ENCODE measurements at regions not wholly inside any gene's neighbourhood (a gene's known extent, or its start where the extent isn't known, plus 50 kb on each side); places are given as distances from the start of the nearest gene placed in this dataset.

- no peak overlapping the region for H3K4ac ChIP-seq (ENCODE audit: low read length)
- no CpG with 5 or more reads among the region's 4 CpGs for WGBS, 2 donors (ENCODE audit: extremely low coverage in 2 of 2, insufficient read length in 2 of 2, insufficient replicate concordance in 1 of 2)
- H3K27me3 ChIP-seq (ENCODE audit: control insufficient read depth in 3 of 3, insufficient read depth in 3 of 3, low read depth in 1 of 3, low read length in 3 of 3) = no peaks in the 10 kb centered on the region
- no peak overlapping the region for H3K4me3 ChIP-seq (ENCODE audit: low read length in 2 of 2)
- no peak overlapping the region for H2AFZ ChIP-seq (ENCODE audit: low read length)
- no peak overlapping the region for H3K18ac ChIP-seq (ENCODE audit: low read length)
- no peak overlapping the region for H3K4me2 ChIP-seq (ENCODE audit: insufficient read depth, low read length, poor library complexity, severe bottlenecking)
- no peak overlapping the region for H3K23ac ChIP-seq (ENCODE audit: low read depth, low read length, poor library complexity)
- no peak overlapping the region for H4K91ac ChIP-seq (ENCODE audit: low read depth, low read length, poor library complexity)
- no peak overlapping the region for H4K8ac ChIP-seq (ENCODE audit: low read depth, low read length)
- H3K4me1 ChIP-seq (ENCODE audit: control insufficient read depth in 2 of 2, insufficient read depth in 1 of 2, low read depth in 1 of 2, low read length in 2 of 2) = peaks cover 0 to 14% of the 10 kb centered on the region in 2 donors
- no peak overlapping the region for H3K27ac ChIP-seq (replicated peaks; ENCODE audit: low read length)
- no peaks in the 10 kb centered on the region for H3K36me3 ChIP-seq (replicated peaks in 1 of 2; ENCODE audit: control insufficient read depth in 2 of 2, insufficient read depth in 2 of 2, low read length in 2 of 2)
- H2BK15ac ChIP-seq (ENCODE audit: low read length) = no peak overlapping the region
- no peak overlapping the region for H3K14ac ChIP-seq (ENCODE audit: low read length)
- DNase-seq (ENCODE audit: low spot score) = no peak
- no peaks in the 10 kb centered on the region for H3K9me3 ChIP-seq (replicated peaks in 1 of 2; ENCODE audit: control insufficient read depth in 2 of 2, insufficient read depth in 1 of 2, low read depth in 1 of 2, low read length in 2 of 2)
- no peaks in the 10 kb centered on the region for H3K79me1 ChIP-seq (ENCODE audit: low read depth, low read length)
- no peak overlapping the region for H2BK120ac ChIP-seq (ENCODE audit: low read depth, low read length)
- H2AK5ac ChIP-seq (ENCODE audit: low read depth, low read length) = no peak overlapping the region
- no peak overlapping the region for H2BK5ac ChIP-seq (ENCODE audit: low read length)
- no peak overlapping the region for H3K9ac ChIP-seq (ENCODE audit: low read depth, low read length, poor library complexity)
- H2BK12ac ChIP-seq (ENCODE audit: low read length) = no peak overlapping the region
These were observed 102.4 kb upstream of the RASGRP1 start for GRCh38 chr15:38666865-38667510.

DNA sequence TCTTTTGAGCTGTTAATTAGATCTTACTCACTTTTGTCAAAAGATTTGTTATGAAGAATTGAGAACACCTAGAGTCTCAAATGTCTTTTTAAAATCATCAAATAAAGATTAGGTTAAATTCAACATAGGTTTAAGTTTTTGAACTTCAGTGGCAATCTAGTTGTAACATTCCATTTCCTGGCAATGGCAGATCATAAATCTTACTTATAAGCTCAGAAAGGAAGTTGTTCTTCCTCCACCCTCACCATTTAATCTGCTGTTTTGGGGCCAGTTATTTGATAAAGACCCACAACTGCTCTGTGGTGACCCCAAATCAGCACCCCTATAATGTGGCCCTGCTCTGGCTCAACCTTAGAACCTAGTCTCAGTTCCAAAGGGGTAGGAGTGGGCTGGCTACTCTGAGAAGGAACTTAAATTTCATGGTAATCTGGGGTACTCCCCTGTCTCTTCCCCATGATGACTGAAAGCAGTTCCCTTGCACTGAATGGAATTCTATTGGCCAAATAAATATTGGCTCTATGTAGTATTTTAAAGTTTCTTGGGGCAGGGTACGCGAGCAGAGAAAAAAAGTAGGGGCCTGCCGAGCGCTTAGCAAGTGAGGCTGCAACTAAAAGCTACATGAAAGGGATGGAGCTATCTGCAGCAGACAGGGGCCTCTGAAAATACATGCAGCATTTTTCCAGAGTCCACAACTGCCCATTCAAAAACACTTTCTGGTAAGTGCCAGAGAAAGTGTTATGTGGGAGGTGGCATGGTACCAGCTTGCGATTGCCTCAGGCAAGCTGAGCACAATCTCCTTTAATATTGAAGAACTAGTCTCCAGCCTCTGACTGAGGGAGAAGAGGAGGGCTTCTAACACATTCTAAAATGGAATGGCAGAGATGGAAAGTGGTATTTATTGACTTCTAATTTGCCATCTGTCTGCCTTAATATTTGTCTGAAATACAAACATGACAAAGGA is 103.6 kb upstream of the RASGRP1 start:
- H3K4me1 ChIP-seq (ENCODE audit: control insufficient read depth in 2 of 2, insufficient read depth in 1 of 2, low read depth in 1 of 2, low read length in 2 of 2) = peaks cover 0 to 17% of the 10 kb centered on the region in 2 donors
- H3K23ac ChIP-seq (ENCODE audit: low read depth, low read length, poor library complexity) = no peak overlapping the region
- H3K9me3 ChIP-seq (replicated peaks in 1 of 2; ENCODE audit: control insufficient read depth in 2 of 2, insufficient read depth in 1 of 2, low read depth in 1 of 2, low read length in 2 of 2) = no peaks in the 10 kb centered on the region
- no CpG with 5 or more reads among the region's 5 CpGs for WGBS, 2 donors (ENCODE audit: extremely low coverage in 2 of 2, insufficient read length in 2 of 2, insufficient replicate concordance in 1 of 2)
- H4K8ac ChIP-seq (ENCODE audit: low read depth, low read length) = no peak overlapping the region
- no peaks in the 10 kb centered on the region for H3K27me3 ChIP-seq (ENCODE audit: control insufficient read depth in 3 of 3, insufficient read depth in 3 of 3, low read depth in 1 of 3, low read length in 3 of 3)
- no peak for DNase-seq (ENCODE audit: low spot score)
- H3K9ac ChIP-seq (ENCODE audit: low read depth, low read length, poor library complexity) = no peak overlapping the region
- no peak overlapping the region for H2BK12ac ChIP-seq (ENCODE audit: low read length)
- no peaks in the 10 kb centered on the region for H3K79me1 ChIP-seq (ENCODE audit: low read depth, low read length)
- no peak overlapping the region for H3K4me3 ChIP-seq (ENCODE audit: low read length in 2 of 2)
- no peak overlapping the region for H3K4me2 ChIP-seq (ENCODE audit: insufficient read depth, low read length, poor library complexity, severe bottlenecking)
- H2AFZ ChIP-seq (ENCODE audit: low read length) = no peak overlapping the region
- H3K14ac ChIP-seq (ENCODE audit: low read length) = no peak overlapping the region
- no peak overlapping the region for H3K4ac ChIP-seq (ENCODE audit: low read length)
- H3K18ac ChIP-seq (ENCODE audit: low read length) = no peak overlapping the region
- H2BK15ac ChIP-seq (ENCODE audit: low read length) = no peak overlapping the region
- H3K27ac ChIP-seq (replicated peaks; ENCODE audit: low read length) = peak overlapping the region; percentile 77
- H2BK120ac ChIP-seq (ENCODE audit: low read depth, low read length) = no peak overlapping the region
- H4K91ac ChIP-seq (ENCODE audit: low read depth, low read length, poor library complexity) = no peak overlapping the region
- no peaks in the 10 kb centered on the region for H3K36me3 ChIP-seq (replicated peaks in 1 of 2; ENCODE audit: control insufficient read depth in 2 of 2, insufficient read depth in 2 of 2, low read length in 2 of 2)
- H2AK5ac ChIP-seq (ENCODE audit: low read depth, low read length) = no peak overlapping the region
- H2BK5ac ChIP-seq (ENCODE audit: low read length) = no peak overlapping the region

DNA sequence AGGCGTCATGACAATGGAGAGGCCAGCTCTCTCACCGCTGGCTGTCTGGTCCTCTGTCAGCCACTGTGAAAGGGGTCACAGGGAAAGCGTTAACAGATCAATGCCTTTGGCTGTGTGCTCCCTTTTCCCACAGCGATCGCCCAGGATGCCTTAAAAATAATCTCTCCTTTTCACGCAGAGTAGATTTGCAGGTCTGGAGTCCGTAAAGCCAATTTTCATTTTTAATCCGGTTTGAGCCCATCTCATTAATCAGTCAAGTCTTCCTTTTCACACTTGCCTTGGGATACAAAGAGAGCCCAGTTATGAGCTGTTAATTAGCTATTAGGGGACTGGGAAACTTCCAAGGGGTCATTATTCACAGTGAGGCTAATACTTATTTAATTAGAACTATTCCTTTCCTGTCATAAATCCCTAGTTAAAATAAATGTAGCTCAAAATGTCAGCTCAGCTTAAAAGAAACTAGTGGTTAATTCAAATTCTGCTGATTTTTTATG is 104.3 kb upstream of the RASGRP1 start:
- peak; percentile 42 for DNase-seq (ENCODE audit: low spot score)
- Histone ChIP-seq H3K4ac (ENCODE audit: low read length) (no peak overlapping the region), H4K91ac (ENCODE audit: low read depth, low read length, poor library complexity) (no peak overlapping the region), H3K4me2 (ENCODE audit: insufficient read depth, low read length, poor library complexity, severe bottlenecking) (no peak overlapping the region), H3K4me3 (ENCODE audit: low read length in 2 of 2) (no peak overlapping the region), H3K27ac (replicated peaks; ENCODE audit: low read length) (peak overlapping the region; percentile 77), H4K8ac (ENCODE audit: low read depth, low read length) (no peak overlapping the region), H3K4me1 (ENCODE audit: control insufficient read depth in 2 of 2, insufficient read depth in 1 of 2, low read depth in 1 of 2, low read length in 2 of 2) (peaks cover 0 to 17% of the 10 kb centered on the region in 2 donors), H3K9me3 (replicated peaks in 1 of 2; ENCODE audit: control insufficient read depth in 2 of 2, insufficient read depth in 1 of 2, low read depth in 1 of 2, low read length in 2 of 2) (no peaks in the 10 kb centered on the region), H3K14ac (ENCODE audit: low read length) (no peak overlapping the region), H2BK12ac (ENCODE audit: low read length) (no peak overlapping the region), H3K23ac (ENCODE audit: low read depth, low read length, poor library complexity) (no peak overlapping the region), H2BK5ac (ENCODE audit: low read length) (no peak overlapping the region), H2AK5ac (ENCODE audit: low read depth, low read length) (no peak overlapping the region), H2BK15ac (ENCODE audit: low read length) (no peak overlapping the region), H3K18ac (ENCODE audit: low read length) (no peak overlapping the region), H3K36me3 (replicated peaks in 1 of 2; ENCODE audit: control insufficient read depth in 2 of 2, insufficient read depth in 2 of 2, low read length in 2 of 2) (no peaks in the 10 kb centered on the region), H2AFZ (ENCODE audit: low read length) (no peak overlapping the region), H3K79me1 (ENCODE audit: low read depth, low read length) (no peaks in the 10 kb centered on the region), H2BK120ac (ENCODE audit: low read depth, low read length) (no peak overlapping the region), H3K27me3 (ENCODE audit: control insufficient read depth in 3 of 3, insufficient read depth in 3 of 3, low read depth in 1 of 3, low read length in 3 of 3) (no peaks in the 10 kb centered on the region), H3K9ac (ENCODE audit: low read depth, low read length, poor library complexity) (no peak overlapping the region)
- WGBS, 2 donors (ENCODE audit: extremely low coverage in 2 of 2, insufficient read length in 2 of 2, insufficient replicate concordance in 1 of 2) = no CpG with 5 or more reads among the region's 8 CpGs

Data from neuronal stem cell (in vitro differentiated cells).